ENCODE measurements at regions not wholly inside any gene's neighbourhood (a gene's known extent, or its start where the extent isn't known, plus 50 kb on each side); places are given as distances from the start of the nearest gene placed in this dataset.

DNA sequence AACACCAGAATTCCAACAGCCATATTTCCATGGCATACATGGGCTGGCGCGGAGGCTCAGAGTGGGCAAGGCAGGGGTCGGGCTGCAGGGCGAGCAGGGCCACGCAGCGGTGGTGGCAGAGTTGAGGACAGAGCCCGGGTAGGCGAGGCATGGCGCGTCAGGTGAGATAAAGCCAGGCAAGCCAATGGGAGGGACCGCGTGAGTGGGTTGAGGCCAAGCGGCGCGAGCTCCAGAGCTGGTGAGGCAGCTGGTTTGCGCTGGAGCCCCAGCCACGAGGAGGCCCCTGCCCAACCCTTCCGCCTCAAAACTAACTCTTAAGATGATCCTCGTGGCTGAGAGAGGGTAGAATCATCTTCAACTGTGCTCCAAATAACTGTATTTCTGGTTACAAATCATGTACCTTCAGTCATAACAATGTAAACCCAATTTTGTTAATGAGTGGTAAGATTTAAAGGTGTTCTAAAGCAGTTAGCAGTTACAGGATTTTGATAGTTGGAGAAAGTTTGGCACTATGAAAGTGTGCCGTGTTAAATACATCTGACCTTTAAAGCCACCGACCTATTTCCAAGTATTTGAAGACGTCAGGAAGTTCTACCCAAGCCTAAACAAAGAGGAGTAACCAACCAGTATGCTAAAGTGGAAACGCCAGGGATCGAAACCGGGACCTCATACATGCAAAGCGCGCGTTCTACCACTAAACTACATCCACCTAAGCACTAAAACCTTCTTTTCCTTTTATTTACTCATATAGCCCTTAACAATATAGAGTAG lies 107.9 kb downstream of the GPX5 start:
- TF ChIP-seq CTCF (conservative IDR thresholded peaks at IDR 0.05; ENCODE audit: low read depth, low read length) (no peak), EZH2phosphoT487 (IDR thresholded peaks at IDR 0.05; ENCODE audit: borderline replicate concordance, low read length) (no peak), EZH2 (IDR thresholded peaks at IDR 0.05; ENCODE audit: low read length, unreplicated experiment) (no peak)

Data from PC-3 (cell line).